Type B pancreatic cell (in vitro differentiated cells): ENCODE measurements at regions not wholly inside any gene's neighbourhood (a gene's known extent, or its start where the extent isn't known, plus 50 kb on each side); places are given as distances from the start of the nearest gene placed in this dataset.

Experiments
- DNase-seq: peaks from one replicate; pipeline ENCODE4 v3.0.0; 2021; ENCODE audit warnings: mixed read lengths; ENCODE audit not compliant: unreplicated experiment; ENCODE audit errors: extremely low spot score
- H3K27ac Mint-ChIP-seq: 2 replicates; pipeline ENCODE4 v1.8.0; 2021; ENCODE audit warnings: mild to moderate bottlenecking, mixed read lengths
- H3K27me3 Mint-ChIP-seq: 2 replicates; pipeline ENCODE4 v1.8.0; 2021; ENCODE audit warnings: mixed read lengths
- H3K36me3 Mint-ChIP-seq: 2 replicates; pipeline ENCODE4 v1.8.0; 2021; ENCODE audit warnings: mixed read lengths
- H3K4me1 Mint-ChIP-seq: one replicate; pipeline ENCODE4 v1.8.0; 2021; ENCODE audit warnings: mixed read lengths; ENCODE audit not compliant: unreplicated experiment
- H3K4me3 Mint-ChIP-seq: 2 replicates; pipeline ENCODE4 v1.8.0; 2021; ENCODE audit warnings: mild to moderate bottlenecking, mixed read lengths
- H3K9me3 Mint-ChIP-seq: 2 replicates; pipeline ENCODE4 v1.8.0; 2021; ENCODE audit warnings: mixed read lengths
- CTCF ChIP-seq: fragments of 200-600 bp; sonication (generic); conservative IDR thresholded peaks from 2 replicates; pipeline ENCODE4 v1.5.0; 2021; ENCODE audit warnings: antibody characterized with exemption, mild to moderate bottlenecking

GRCh38 chr4:136748773-136749172 is 783.5 kb downstream of the PCDH18 start:
- no peak for DNase-seq
- H3K4me3 Mint-ChIP-seq = no peak overlapping the region
- H3K27me3 Mint-ChIP-seq = no peaks in the 10 kb centered on the region
- H3K27ac Mint-ChIP-seq = no peak overlapping the region
- H3K9me3 Mint-ChIP-seq = peaks cover 4% of the 10 kb centered on the region
- peaks cover 8% of the 10 kb centered on the region for H3K4me1 Mint-ChIP-seq
- no peak for TF ChIP-seq CTCF
- H3K36me3 Mint-ChIP-seq = no peaks in the 10 kb centered on the region

GRCh38 chr4:136748165-136748564 is 784.1 kb downstream of the PCDH18 start:
- no peak for TF ChIP-seq CTCF
- Mint-ChIP-seq H3K4me3 (no peak overlapping the region), H3K27me3 (no peaks in the 10 kb centered on the region), H3K27ac (no peak overlapping the region), H3K9me3 (peaks cover 9% of the 10 kb centered on the region), H3K36me3 (no peaks in the 10 kb centered on the region), H3K4me1 (peaks cover 8% of the 10 kb centered on the region)
- no peak for DNase-seq

- Mint-ChIP-seq H3K27ac (no peak overlapping the region), H3K36me3 (no peaks in the 10 kb centered on the region), H3K27me3 (no peaks in the 10 kb centered on the region), H3K4me3 (no peak overlapping the region), H3K4me1 (no peaks in the 10 kb centered on the region), H3K9me3 (peaks cover 9% of the 10 kb centered on the region)
- DNase-seq = no peak
- no peak for TF ChIP-seq CTCF
Measured at GRCh38 chr4:136743238-136743637, 789.1 kb downstream of the PCDH18 start.

- H3K9me3 Mint-ChIP-seq = peaks cover 9% of the 10 kb centered on the region
- no peaks in the 10 kb centered on the region for H3K27me3 Mint-ChIP-seq
- TF ChIP-seq CTCF = no peak
- DNase-seq = no peak
- no peak overlapping the region for H3K27ac Mint-ChIP-seq
- H3K4me3 Mint-ChIP-seq = no peak overlapping the region
- H3K36me3 Mint-ChIP-seq = no peaks in the 10 kb centered on the region
- no peaks in the 10 kb centered on the region for H3K4me1 Mint-ChIP-seq
Measured at GRCh38 chr4:136742333-136742732, 790.0 kb downstream of the PCDH18 start.

GRCh38 chr4:136741468-136741867 is 790.8 kb downstream of the PCDH18 start:
- no peak for TF ChIP-seq CTCF
- H3K4me1 Mint-ChIP-seq = no peaks in the 10 kb centered on the region
- DNase-seq = no peak

GRCh38 chr4:136740326-136740725 is 792.0 kb downstream of the PCDH18 start:
- no peaks in the 10 kb centered on the region for H3K4me1 Mint-ChIP-seq
- H3K36me3 Mint-ChIP-seq = no peaks in the 10 kb centered on the region
- no peaks in the 10 kb centered on the region for H3K27me3 Mint-ChIP-seq
- peaks cover 10% of the 10 kb centered on the region for H3K9me3 Mint-ChIP-seq
- H3K4me3 Mint-ChIP-seq = no peak overlapping the region
- TF ChIP-seq CTCF = no peak
- no peak overlapping the region for H3K27ac Mint-ChIP-seq
- no peak for DNase-seq

More at GRCh38 chr4:136741468-136741867, 790.8 kb downstream of the PCDH18 start:
- no peaks in the 10 kb centered on the region for H3K27me3 Mint-ChIP-seq
- peaks cover 9% of the 10 kb centered on the region for H3K9me3 Mint-ChIP-seq
- no peak overlapping the region for H3K4me3 Mint-ChIP-seq
- H3K36me3 Mint-ChIP-seq = no peaks in the 10 kb centered on the region
- no peak overlapping the region for H3K27ac Mint-ChIP-seq
